OCI-M1 (cell line): ENCODE measurements at regions not wholly inside any gene's neighbourhood (a gene's known extent, or its start where the extent isn't known, plus 50 kb on each side); places are given as distances from the start of the nearest gene placed in this dataset.

Experiments used
- DNase-seq: peaks from one replicate; lab custom pipeline; 2025; lab: John Stamatoyannopoulos, UW

GRCh38 chr3:29183346-29184087 is 97.4 kb upstream of the RBMS3 start:
- no peak for DNase-seq

DNA sequence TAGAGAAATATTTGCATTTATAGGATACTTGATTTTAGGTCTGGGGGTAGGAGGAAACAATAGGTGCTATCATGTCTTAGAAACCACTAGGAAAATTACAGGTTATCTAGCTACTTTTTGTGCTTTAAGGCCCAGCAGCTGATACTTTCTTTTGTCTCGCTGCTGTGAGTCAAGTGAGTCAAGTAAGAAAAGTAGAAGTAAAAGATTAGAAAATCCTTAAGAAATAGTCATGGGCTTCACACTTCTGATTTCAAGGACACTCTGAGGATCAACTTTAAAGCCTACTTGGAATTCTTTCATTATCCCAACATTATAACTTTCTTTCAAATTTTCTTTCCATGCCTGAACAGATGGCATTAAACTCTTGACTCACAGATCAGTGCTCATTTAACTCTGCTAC is 95.2 kb upstream of the RBMS3 start:
- no peak for DNase-seq

DNA sequence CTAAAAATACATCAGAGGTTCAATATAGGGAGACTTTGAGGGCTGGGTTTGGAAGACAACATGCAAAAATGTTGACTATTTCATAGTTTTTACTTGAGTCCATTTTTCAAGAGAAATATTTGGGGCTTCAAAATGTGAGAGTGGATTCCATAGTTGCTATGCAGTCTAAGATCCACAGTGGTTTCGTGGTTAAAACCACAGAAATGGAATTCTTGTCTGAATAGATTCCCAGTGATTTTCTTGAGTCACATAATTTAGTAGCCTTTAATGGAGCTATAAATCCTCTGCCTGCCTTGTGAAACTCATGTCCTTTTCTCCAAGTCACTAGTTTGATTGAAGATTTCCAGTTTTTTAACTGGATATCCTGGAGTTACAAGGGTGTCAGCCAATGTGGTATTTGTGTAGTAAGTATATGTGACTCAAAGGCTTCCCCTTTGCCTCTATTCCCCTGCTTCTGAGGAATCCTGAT is 94.7 kb upstream of the RBMS3 start:
- no peak for DNase-seq

DNA sequence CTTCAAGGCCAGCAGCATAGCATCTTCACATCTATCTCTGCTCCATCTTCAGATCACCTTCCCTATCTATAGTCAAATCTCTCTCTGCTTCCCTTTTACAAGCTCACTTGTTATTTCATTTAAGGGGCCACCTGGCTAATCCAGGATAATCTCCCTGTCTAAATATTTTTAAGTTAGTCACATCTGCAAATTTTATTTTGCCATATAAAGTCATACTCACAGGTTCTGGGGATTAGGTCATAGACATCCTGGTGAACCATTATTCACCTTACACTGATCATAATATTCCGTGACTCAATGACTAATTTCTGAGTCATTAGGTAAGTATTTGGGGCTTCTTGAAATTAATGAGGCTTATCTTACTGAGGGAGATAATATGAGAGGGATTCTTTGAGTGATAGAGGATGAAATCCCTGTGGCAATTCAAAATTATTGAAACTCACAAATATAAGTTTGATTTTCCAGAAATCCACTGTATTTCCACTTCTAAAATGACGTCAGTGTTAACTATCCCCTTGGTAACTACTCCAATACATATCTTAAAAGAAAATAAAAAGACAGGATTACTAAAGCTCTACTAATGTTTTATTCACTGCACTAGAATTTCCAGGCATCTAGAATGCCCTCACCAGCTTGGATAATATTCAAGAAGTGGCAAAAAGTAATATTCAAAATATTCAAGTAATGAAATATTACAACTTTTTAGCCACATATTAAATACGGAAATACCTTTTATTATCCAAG is 93.7 kb upstream of the RBMS3 start:
- no peak for DNase-seq

DNA sequence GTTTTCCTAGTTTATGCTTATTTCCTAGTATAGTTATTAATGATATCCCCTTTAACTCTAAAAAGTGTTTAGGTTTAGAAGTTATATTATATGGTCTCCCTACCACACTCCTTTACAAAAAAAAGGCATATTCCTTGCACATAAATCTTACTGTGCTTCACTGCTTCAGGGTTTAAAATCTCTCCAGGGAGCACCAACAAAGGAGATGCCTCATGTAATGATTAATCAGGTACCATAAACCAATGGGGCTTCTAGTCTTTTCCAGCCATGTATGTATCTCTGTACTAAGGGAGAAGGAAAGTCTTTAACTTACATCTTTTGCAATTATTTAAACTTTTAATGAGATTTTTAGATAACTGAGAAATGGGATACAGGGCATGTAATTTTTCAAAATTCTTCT is 91.5 kb upstream of the RBMS3 start:
- DNase-seq: no peak

- no peak for DNase-seq
Observed at GRCh38 chr3:29194139-29194538, 86.7 kb upstream of the RBMS3 start.

DNA sequence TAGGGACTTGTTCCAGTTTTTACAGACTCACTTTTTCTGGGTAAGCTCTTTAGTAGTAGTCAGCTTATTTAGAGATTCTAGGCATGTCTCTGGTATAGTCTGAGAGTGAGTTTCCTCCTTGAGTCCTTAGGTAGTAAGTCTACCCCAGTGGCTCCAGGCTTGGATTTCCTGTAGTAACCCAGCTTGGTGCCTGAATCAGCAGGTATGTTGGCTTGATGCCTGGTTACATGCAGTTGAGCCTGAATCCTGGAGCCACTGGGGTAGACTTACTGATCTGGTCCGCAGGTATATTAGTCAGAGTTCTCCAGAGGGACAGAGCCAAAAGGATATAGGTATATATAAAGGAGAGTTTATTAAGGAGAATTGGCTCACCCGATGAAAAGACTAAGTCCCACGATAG is 85.8 kb upstream of the RBMS3 start:
- DNase-seq: no peak

DNA sequence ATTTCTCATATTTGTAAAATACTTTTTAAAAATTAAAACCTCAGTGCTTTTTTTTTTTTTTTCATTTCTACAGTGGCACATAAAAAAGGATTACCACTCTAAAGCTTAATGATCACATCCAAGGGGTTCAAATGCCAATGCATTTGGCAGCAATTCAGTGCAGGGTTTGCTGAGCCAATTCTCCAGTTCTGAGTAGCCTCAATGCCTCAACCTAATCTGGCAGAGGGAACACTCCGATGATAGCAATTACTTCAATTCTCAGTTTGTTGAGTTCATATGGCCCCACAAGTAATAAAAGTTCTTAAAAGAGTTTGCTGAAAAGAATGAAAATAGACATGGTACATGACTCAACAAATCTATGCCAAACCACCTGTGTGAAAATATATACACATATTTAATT is 79.3 kb upstream of the RBMS3 start:
- no peak for DNase-seq

DNA sequence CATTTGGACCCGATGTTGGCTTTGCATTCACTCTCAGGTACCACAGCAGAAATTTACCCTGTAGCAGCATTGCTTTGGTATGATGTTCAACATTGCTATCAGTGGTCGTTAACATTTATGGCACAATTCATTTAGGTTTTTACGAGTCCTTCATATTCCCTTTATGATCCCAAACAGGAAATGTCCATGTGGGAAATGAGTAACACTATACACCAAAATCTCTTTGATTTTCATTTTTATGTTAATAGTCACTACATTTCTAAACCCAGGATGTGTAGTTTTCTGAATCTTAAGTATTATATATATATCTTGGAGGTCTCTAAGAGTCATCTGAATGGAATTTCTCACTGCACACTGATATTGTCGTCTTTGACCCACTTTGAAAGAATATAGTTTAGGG is 78.5 kb upstream of the RBMS3 start:
- DNase-seq: no peak

- DNase-seq: no peak
Observed at GRCh38 chr3:29203851-29204250, 77.0 kb upstream of the RBMS3 start.

DNA sequence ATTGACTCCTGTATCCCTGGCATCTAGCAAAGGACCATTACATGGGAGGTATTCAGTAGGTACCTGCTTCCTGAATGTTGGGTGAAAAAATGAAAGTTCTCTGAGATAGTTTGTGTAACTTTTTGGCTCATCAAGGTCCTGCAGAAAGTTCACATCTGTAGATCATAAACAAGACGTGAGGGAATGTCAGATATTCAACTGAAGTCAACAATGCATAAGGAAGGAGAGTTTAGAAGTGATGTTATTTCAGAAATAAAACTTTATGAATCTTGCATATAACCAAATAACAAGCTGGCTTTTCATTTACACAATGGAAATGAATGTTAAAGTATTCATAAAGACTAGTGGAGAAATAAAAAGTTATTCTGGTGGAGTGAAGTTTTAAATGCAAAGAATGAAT is 73.4 kb upstream of the RBMS3 start:
- DNase-seq: no peak

DNA sequence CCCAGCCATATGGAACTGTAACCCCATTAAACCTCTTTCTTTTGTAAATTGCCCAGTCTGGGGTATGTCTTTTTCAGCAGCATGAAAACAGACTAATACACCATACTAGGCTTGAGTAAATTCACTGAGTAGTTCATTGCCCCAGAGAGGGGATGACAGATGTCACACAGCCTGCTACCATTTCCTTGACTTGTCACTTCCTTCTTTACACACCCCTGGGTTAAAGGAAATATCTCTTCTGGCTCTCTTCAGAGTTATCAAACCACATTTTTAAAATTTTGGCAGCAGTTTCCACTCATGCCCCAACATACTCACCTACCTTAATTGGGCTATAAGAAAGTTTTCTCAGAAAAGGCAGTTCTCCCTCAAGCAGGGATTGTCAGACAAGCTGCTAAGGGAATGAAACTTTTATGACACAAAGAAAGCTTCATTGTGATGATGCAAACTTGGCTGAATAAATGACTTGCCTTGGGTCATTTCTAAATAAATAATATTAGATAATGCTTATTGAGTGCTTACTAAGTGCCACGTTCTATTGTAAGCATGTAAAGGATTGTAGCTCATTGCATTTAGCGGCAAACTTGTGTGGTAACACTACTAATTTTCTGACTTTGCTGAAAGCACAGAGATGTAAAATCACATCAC is 68.0 kb upstream of the RBMS3 start:
- DNase-seq: no peak

DNA sequence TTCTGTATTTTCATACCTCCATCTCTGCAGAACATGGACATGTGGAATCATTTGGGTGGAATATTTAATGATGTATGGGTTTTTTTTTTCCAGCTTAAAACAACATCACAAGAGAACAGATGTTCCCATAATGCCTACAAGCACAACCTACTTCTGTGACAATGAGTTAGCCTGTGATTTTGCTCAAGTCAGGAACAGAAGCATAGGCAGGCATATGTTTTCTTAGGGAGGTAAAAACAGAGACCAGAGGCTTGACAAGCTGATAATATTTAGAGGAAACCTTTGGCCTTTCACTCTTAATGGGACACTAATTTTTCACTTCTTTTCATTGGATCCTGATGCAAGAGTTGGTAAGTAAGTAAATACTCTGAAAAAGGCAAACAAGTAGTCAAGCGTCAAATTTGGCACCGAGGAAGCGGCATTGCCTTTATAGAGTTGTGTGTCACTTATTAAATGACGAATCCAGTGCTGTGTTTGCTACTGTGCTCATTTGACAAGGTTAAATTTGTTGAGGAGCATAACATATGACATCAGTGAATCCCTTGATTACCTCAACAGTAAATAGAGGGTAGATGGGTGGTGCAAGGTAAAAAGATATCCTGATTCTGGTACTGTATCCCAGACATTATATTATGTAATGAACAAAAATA is 66.7 kb upstream of the RBMS3 start:
- DNase-seq: no peak

DNA sequence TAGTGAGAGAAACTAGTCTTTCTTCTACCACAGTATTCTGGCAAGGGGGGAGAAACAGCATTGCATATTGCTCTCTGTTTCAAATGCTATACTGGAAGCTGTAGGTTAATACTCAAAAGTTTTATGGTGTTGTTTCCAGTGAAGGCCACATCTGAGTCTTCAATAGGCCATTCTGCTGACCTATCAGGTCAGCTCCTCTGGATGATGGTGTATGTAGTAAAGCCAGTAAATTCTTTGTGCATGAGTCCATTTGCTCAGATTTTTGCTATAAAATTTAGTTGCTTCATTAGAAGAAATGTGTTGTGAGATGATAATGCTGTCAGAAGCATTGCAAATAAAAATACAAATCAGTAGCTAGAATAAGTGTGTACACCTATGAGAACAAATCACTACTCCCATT is 64.9 kb upstream of the RBMS3 start:
- no peak for DNase-seq

- no peak for DNase-seq
Observed at GRCh38 chr3:29226706-29227105, 54.2 kb upstream of the RBMS3 start.

DNA sequence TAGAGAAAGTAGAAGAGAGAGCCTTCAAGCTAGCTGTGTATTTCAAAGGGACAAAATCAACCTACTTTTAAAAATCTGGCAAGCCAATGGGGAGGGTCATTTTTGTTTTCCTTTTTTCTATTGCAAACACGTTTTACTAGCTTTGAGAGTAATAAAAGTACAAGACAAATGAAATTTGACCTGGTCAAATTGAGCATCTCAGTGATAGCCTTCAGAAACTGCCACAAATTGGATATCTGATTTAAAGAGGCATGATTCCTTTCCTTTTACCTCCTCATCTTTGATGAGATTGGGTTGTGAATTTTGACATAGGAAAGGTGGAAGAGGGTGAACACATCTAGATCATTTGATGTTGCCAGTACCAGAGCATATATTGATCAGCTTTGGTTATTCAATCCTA is 53.6 kb upstream of the RBMS3 start:
- no peak for DNase-seq
